IMR-90 (cell line): ENCODE measurements at regions not wholly inside any gene's neighbourhood (a gene's known extent, or its start where the extent isn't known, plus 50 kb on each side); places are given as distances from the start of the nearest gene placed in this dataset.

Source experiments
- ATAC-seq: fragments of 200-7000 bp; cut with Tn5 transposase; 2 replicates; pipeline ENCODE4 v1.9.1; 2020; ENCODE audit warnings: low read depth, mild to moderate bottlenecking, moderate library complexity
- BruUV-seq: library from RNA; stranded (reverse); fragments of 400-500 nt; replicated peaks from 2 replicates; lab custom pipeline; 2021; lab: Mats Ljungman, UMichigan
- CTCF ChIA-PET: fragments of 300-600 bp; formaldehyde crosslinking; extraction: SDS; loops from one replicate; lab custom pipeline; 2021; ENCODE audit warnings: antibody characterized with exemption; lab: Yijun Ruan, JAX
- POLR2A ChIA-PET: fragments of 300-600 bp; sonication (Branson Sonifier 250); formaldehyde crosslinking; loops from one replicate; lab custom pipeline; 2022; ENCODE audit warnings: antibody characterized with exemption; ENCODE audit not compliant: unreplicated experiment; lab: Charles Lee
- DNase-seq: peaks from one replicate; pipeline ENCODE4 v3.0.0; 2013
- H2AFZ ChIP-seq: replicated peaks from 2 replicates; pipeline ENCODE3; 2013; ENCODE audit warnings: low read length, mild to moderate bottlenecking; ENCODE audit not compliant: poor library complexity
- H2AK5ac ChIP-seq: 2 replicates; pipeline ENCODE4 v1.6.1; 2013; ENCODE audit warnings: low read depth, low read length, inconsistent platforms
- H2AK9ac ChIP-seq: replicated peaks from 2 replicates; pipeline ENCODE3; 2013; ENCODE audit warnings: mild to moderate bottlenecking, low read depth, low read length, moderate library complexity; ENCODE audit not compliant: poor library complexity
- H2BK120ac ChIP-seq: 2 replicates; pipeline ENCODE4 v1.6.1; 2013; ENCODE audit warnings: low read depth, low read length, inconsistent platforms
- H2BK15ac ChIP-seq: 3 replicates; pipeline ENCODE4 v1.6.1; 2013; ENCODE audit warnings: low read depth, low read length, inconsistent platforms
- H2BK20ac ChIP-seq: 2 replicates; pipeline ENCODE4 v1.6.1; 2013; ENCODE audit warnings: low read depth, mild to moderate bottlenecking, inconsistent platforms, low read length, moderate library complexity
- H2BK5ac ChIP-seq: 2 replicates; pipeline ENCODE4 v1.6.1; 2013; ENCODE audit warnings: mild to moderate bottlenecking, low read depth, low read length, inconsistent platforms; ENCODE audit not compliant: poor library complexity, severe bottlenecking
- H3K14ac ChIP-seq: replicated peaks from 2 replicates; pipeline ENCODE4 v1.6.1; 2013; ENCODE audit warnings: low read depth, low read length, inconsistent platforms
- H3K18ac ChIP-seq: 2 replicates; pipeline ENCODE4 v1.6.1; 2013; ENCODE audit warnings: low read depth, low read length, control low read depth
- H3K23ac ChIP-seq: 2 replicates; pipeline ENCODE4 v1.6.1; 2013; ENCODE audit warnings: low read depth, low read length, inconsistent platforms
- H3K27ac ChIP-seq: 2 replicates; pipeline ENCODE4 v1.5.1; 2013; ENCODE audit warnings: mild to moderate bottlenecking, control low read depth, low read length; ENCODE audit not compliant: insufficient read depth
- H3K27me3 ChIP-seq: 2 replicates; pipeline ENCODE4 v1.6.1; 2013; ENCODE audit warnings: low read length; ENCODE audit not compliant: control insufficient read depth, insufficient read depth
- H3K36me3 ChIP-seq: 2 replicates; pipeline ENCODE4 v1.6.1; 2013; ENCODE audit warnings: low read length, mixed read lengths; ENCODE audit not compliant: control insufficient read depth, insufficient read depth
- H3K4ac ChIP-seq: 2 replicates; pipeline ENCODE4 v1.6.1; 2013; ENCODE audit warnings: low read depth, low read length, inconsistent platforms
- H3K4me1 ChIP-seq: 2 replicates; pipeline ENCODE4 v1.6.1; 2013; ENCODE audit warnings: low read length, mixed read lengths; ENCODE audit not compliant: control insufficient read depth, insufficient read depth
- H3K4me2 ChIP-seq: 2 replicates; pipeline ENCODE4 v1.6.1; 2013; ENCODE audit warnings: low read depth, mild to moderate bottlenecking, control low read depth, low read length, moderate library complexity
- H3K4me3 ChIP-seq: 2 replicates; pipeline ENCODE4 v1.5.1; 2013; ENCODE audit warnings: low read depth, mild to moderate bottlenecking, control low read depth, low read length, moderate library complexity; ENCODE audit not compliant: insufficient read depth
- H3K56ac ChIP-seq: 2 replicates; pipeline ENCODE4 v1.6.1; 2013; ENCODE audit warnings: low read length, inconsistent platforms; ENCODE audit not compliant: insufficient read depth; ENCODE audit errors: extremely low read depth
- H3K79me1 ChIP-seq, 2 experiments: 2 replicates each; pipeline ENCODE4 v1.6.1; 2013; ENCODE audit warnings: low read length in 2 of 2, inconsistent platforms in 1 of 2, low read depth in 1 of 2
- H3K9ac ChIP-seq: 2 replicates; pipeline ENCODE4 v1.6.1; 2013; ENCODE audit warnings: low read depth, low read length, control low read depth
- H3K9me1 ChIP-seq: 2 replicates; pipeline ENCODE4 v1.6.1; 2013; ENCODE audit warnings: low read length, inconsistent platforms; ENCODE audit not compliant: insufficient read depth
- H3K9me3 ChIP-seq: 2 replicates; pipeline ENCODE4 v1.6.1; 2013; ENCODE audit warnings: low read length; ENCODE audit not compliant: control insufficient read depth, insufficient read depth
- H4K20me1 ChIP-seq: 2 replicates; pipeline ENCODE4 v1.6.1; 2013; ENCODE audit warnings: low read length, inconsistent platforms; ENCODE audit not compliant: insufficient read depth
- H4K5ac ChIP-seq: 2 replicates; pipeline ENCODE4 v1.6.1; 2013; ENCODE audit warnings: mild to moderate bottlenecking, low read depth, low read length, control low read depth
- H4K8ac ChIP-seq, 2 experiments: 2 replicates each; pipeline ENCODE4 v1.6.1; 2013; ENCODE audit warnings: low read depth in 2 of 2, low read length in 2 of 2, control low read depth in 1 of 2, inconsistent platforms in 1 of 2
- H4K91ac ChIP-seq: 2 replicates; pipeline ENCODE4 v1.6.1; 2013; ENCODE audit warnings: low read depth, low read length, inconsistent platforms; ENCODE audit not compliant: insufficient read depth
- SMC3 ChIP-seq: fragments of 150-350 bp; IDR thresholded peaks from 2 replicates; pipeline ENCODE4 v1.6.1; 2016; ENCODE audit warnings: low read depth, mild to moderate bottlenecking, antibody characterized with exemption, low read length, moderate library complexity
- WGBS, 2 experiments: methylation state at CpG; one replicate each; pipeline versions ENCODE4 v1.1.5 to v1.1.7; 2013; ENCODE audit warnings: missing lambda C conversion rate in 2 of 2; ENCODE audit not compliant: insufficient read length in 1 of 2; ENCODE audit errors: extremely low coverage in 2 of 2; 5-methylcytosine and 5-hydroxymethylcytosine counted together
- dilution Hi-C: fragments of 300-500 bp; cut with HindIII; formaldehyde crosslinking; loops from one replicate; pipeline ENCODE4 v1.14.3; 2018; ENCODE audit warnings: low sequenced_read_pairs; ENCODE audit not compliant: unreplicated experiment
- in situ Hi-C: fragments of 300-500 bp; cut with MboI; formaldehyde crosslinking; loops from 3 replicates; pipeline ENCODE4 v1.14.3; 2019; ENCODE audit warnings: low sequenced_read_pairs, inconsistent platforms, mixed read lengths
- intact Hi-C: fragments of 100-400 bp; cut with micrococcal nuclease; formaldehyde crosslinking; loops from 2 replicates; pipeline ENCODE4 v1.10.0; 2022

GRCh38 chr6:113202852-113203714, 654.1 kb upstream of the MARCKS start:
- Histone ChIP-seq H2BK120ac (no peak overlapping the region), H2BK15ac (no peak overlapping the region), H3K4me3 (no peak overlapping the region), H3K4ac (no peak overlapping the region), H3K27me3 (no peaks in the 10 kb centered on the region), H3K27ac (no peak overlapping the region), H3K9me1 (no peaks in the 10 kb centered on the region), H3K23ac (no peak overlapping the region), H3K36me3 (no peaks in the 10 kb centered on the region), H3K4me1 (peaks cover 2% of the 10 kb centered on the region), H3K56ac (no peak overlapping the region), H2AK9ac (no peak overlapping the region), H3K79me1 (no peaks in the 10 kb centered on the region), H2AFZ (no peak overlapping the region), H3K9ac (no peak overlapping the region), H2BK20ac (no peak overlapping the region), H4K8ac (no peak overlapping the region), H4K20me1 (no peaks in the 10 kb centered on the region), H4K5ac (no peak overlapping the region), H4K91ac (no peak overlapping the region), H2AK5ac (no peak overlapping the region), H3K9me3 (no peaks in the 10 kb centered on the region), H3K4me2 (no peak overlapping the region), H2BK5ac (no peak overlapping the region), H3K18ac (no peak overlapping the region), H3K14ac (no peak overlapping the region)
- TF ChIP-seq SMC3: no peak
- no peak for ATAC-seq
- no CpG with 5 or more reads among the region's 4 CpGs for WGBS, 2 experiments
- intact Hi-C loops (no loop called here), dilution Hi-C loops (no loop called here), in situ Hi-C loops (no loop called here)
- DNase-seq: no peak
- BruUV-seq: no TSS peak
- POLR2A ChIA-PET: no interaction called here
- CTCF ChIA-PET: interaction anchor here (0.6 kb wide), 1 partner anchor 92 kb away, joined by 5 read pairs; no protein-coding TSS in a partner anchor
